ENCODE measurements at regions not wholly inside any gene's neighbourhood (a gene's known extent, or its start where the extent isn't known, plus 50 kb on each side); places are given as distances from the start of the nearest gene placed in this dataset.

GRCh38 chr14:71648725-71649124 is 283.5 kb upstream of the RGS6 start:
- no peak for DNase-seq

- no peak for DNase-seq
Observed at GRCh38 chr14:71650187-71650755, 282.0 kb upstream of the RGS6 start.

GRCh38 chr14:71651228-71651627 is 281.0 kb upstream of the RGS6 start:
- no peak for DNase-seq

- DNase-seq = no peak
Observed at GRCh38 chr14:71652368-71652767, 279.9 kb upstream of the RGS6 start.

GRCh38 chr14:71654810-71655209 is 277.4 kb upstream of the RGS6 start:
- no peak for DNase-seq

- no peak for DNase-seq
Observed at GRCh38 chr14:71658261-71658860, 273.9 kb upstream of the RGS6 start.

- no peak for DNase-seq
Observed at GRCh38 chr14:71659159-71659558, 273.1 kb upstream of the RGS6 start.

GRCh38 chr14:71661441-71661840 is 270.8 kb upstream of the RGS6 start:
- DNase-seq = peak in 1 of 2 experiments; percentile 34

- no peak for DNase-seq
Observed at GRCh38 chr14:71662291-71662790, 269.9 kb upstream of the RGS6 start.

GRCh38 chr14:71665157-71665556 is 267.1 kb upstream of the RGS6 start:
- peak in 1 of 2 experiments; percentile 27 for DNase-seq

GRCh38 chr14:71665781-71666180 is 266.4 kb upstream of the RGS6 start:
- no peak for DNase-seq

- DNase-seq = no peak
Observed at GRCh38 chr14:71666571-71667145, 265.6 kb upstream of the RGS6 start.

- DNase-seq = no peak
Observed at GRCh38 chr14:71668186-71668912, 263.9 kb upstream of the RGS6 start.

- DNase-seq = no peak
Observed at GRCh38 chr14:71672596-71672995, 259.6 kb upstream of the RGS6 start.

GRCh38 chr14:71675126-71675899 is 256.9 kb upstream of the RGS6 start:
- no peak for DNase-seq

- no peak for DNase-seq
Observed at GRCh38 chr14:71675900-71676287, 256.3 kb upstream of the RGS6 start.

GRCh38 chr14:71680736-71681387 is 251.4 kb upstream of the RGS6 start:
- DNase-seq = no peak

- DNase-seq = no peak
Observed at GRCh38 chr14:71682337-71682736, 249.9 kb upstream of the RGS6 start.

GRCh38 chr14:71684323-71684722 is 247.9 kb upstream of the RGS6 start:
- no peak for DNase-seq

- no peak for DNase-seq
Observed at GRCh38 chr14:71686677-71687076, 245.6 kb upstream of the RGS6 start.

GRCh38 chr14:71687166-71687831 is 244.9 kb upstream of the RGS6 start:
- no peak for DNase-seq

- no peak for DNase-seq
Observed at GRCh38 chr14:71688576-71688975, 243.7 kb upstream of the RGS6 start.
